Stimulated activated CD4-positive, alpha-beta T cell treated with anti-CD3 and anti-CD28 coated beads, Interleukin-12 subunit alpha, Interleukin-12 subunit beta, amount 100 ng/mL, for 4 hours (primary cell): ENCODE measurements at regions not wholly inside any gene's neighbourhood (a gene's known extent, or its start where the extent isn't known, plus 50 kb on each side); places are given as distances from the start of the nearest gene placed in this dataset.

Source experiments
- DNase-seq: peaks from one replicate; pipeline ENCODE4 v3.0.0-alpha.2; 2020

- no peak for DNase-seq
Observed at GRCh38 chr6:105838171-105838570, 248.0 kb upstream of the PRDM1 start.

- DNase-seq = no peak
Observed at GRCh38 chr6:105836889-105837288, 249.2 kb upstream of the PRDM1 start.

GRCh38 chr6:105836379-105836778 is 249.8 kb upstream of the PRDM1 start:
- no peak for DNase-seq

GRCh38 chr6:105835373-105835772 is 250.8 kb upstream of the PRDM1 start:
- DNase-seq = no peak

GRCh38 chr6:105833959-105834947 is 251.9 kb upstream of the PRDM1 start:
- no peak for DNase-seq

- no peak for DNase-seq
Observed at GRCh38 chr6:105832313-105832761, 253.8 kb upstream of the PRDM1 start.

GRCh38 chr6:105831311-105832097 is 254.6 kb upstream of the PRDM1 start:
- DNase-seq = no peak

- no peak for DNase-seq
Observed at GRCh38 chr6:105825210-105825609, 260.9 kb upstream of the PRDM1 start.

- DNase-seq = no peak
Observed at GRCh38 chr6:105824732-105825131, 261.4 kb upstream of the PRDM1 start.

- DNase-seq = no peak
Observed at GRCh38 chr6:105821777-105822176, 264.4 kb upstream of the PRDM1 start.

- no peak for DNase-seq
Observed at GRCh38 chr6:105821027-105821426, 265.1 kb upstream of the PRDM1 start.

- DNase-seq = no peak
Observed at GRCh38 chr6:105819745-105820144, 266.4 kb upstream of the PRDM1 start.

- DNase-seq = no peak
Observed at GRCh38 chr6:105818505-105818904, 267.6 kb upstream of the PRDM1 start.

- DNase-seq = no peak
Observed at GRCh38 chr6:105817961-105818360, 268.2 kb upstream of the PRDM1 start.

GRCh38 chr6:105817370-105817769 is 268.8 kb upstream of the PRDM1 start:
- DNase-seq = no peak

GRCh38 chr6:105816847-105817246 is 269.3 kb upstream of the PRDM1 start:
- DNase-seq = no peak

GRCh38 chr6:105815661-105816555 is 270.2 kb upstream of the PRDM1 start:
- DNase-seq = no peak

GRCh38 chr6:105814745-105815536 is 271.2 kb upstream of the PRDM1 start:
- DNase-seq = no peak

GRCh38 chr6:105810922-105811482 is 275.1 kb upstream of the PRDM1 start:
- DNase-seq = no peak

- no peak for DNase-seq
Observed at GRCh38 chr6:105810105-105810921, 275.8 kb upstream of the PRDM1 start.

GRCh38 chr6:105808571-105808970 is 277.6 kb upstream of the PRDM1 start:
- no peak for DNase-seq
